Astrocyte of the spinal cord (primary cell): ENCODE measurements at regions not wholly inside any gene's neighbourhood (a gene's known extent, or its start where the extent isn't known, plus 50 kb on each side); places are given as distances from the start of the nearest gene placed in this dataset.
"Not testable (repeated sequence)": the region's sequence is repeated elsewhere in the genome, so short reads cannot be mapped to it uniquely, and the experiment has no call there.

Experiments
- DNase-seq: peaks from one replicate; pipeline ENCODE4 v3.0.0; 2011; ENCODE audit warnings: low read depth, low spot score
- H3K4me3 ChIP-seq: 2 replicates; pipeline ENCODE4 v1.5.1; 2011; ENCODE audit warnings: low read depth, mild to moderate bottlenecking, low read length, moderate library complexity
- in situ Hi-C: cut with HindIII; loops from 2 replicates; pipeline ENCODE4 v1.10.0; 2017; ENCODE audit warnings: low sequenced_read_pairs
- TF ChIP-seq, protein P1 (sequence below): IDR thresholded peaks from 2 replicates; pipeline ENCODE4 v1.5.1; 2012; ENCODE audit warnings: low read depth, mild to moderate bottlenecking, low read length, inconsistent platforms

DNA sequence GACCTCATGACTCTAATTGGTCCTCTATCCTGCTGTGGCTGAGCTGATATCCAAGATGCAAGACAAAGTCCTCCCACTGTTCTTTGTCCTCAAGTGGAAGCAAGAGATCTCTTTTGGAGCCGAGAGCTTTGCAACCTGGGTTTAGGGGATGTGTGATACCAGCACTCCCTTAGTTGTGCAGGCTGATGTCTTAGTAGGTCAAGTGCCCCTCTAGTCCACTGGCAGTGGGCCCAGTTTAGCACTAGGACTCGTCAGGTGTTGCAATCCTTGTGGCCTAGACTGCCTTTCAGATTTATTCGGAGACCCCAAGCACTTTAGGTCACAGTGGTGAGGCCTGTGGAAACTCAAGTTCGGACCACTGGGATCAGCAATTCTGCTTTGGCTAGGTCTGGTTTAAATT, 64.0 kb downstream of the GPRASP3 start:
- no peak overlapping the region for H3K4me3 ChIP-seq
- TF ChIP-seq, protein P1, sequence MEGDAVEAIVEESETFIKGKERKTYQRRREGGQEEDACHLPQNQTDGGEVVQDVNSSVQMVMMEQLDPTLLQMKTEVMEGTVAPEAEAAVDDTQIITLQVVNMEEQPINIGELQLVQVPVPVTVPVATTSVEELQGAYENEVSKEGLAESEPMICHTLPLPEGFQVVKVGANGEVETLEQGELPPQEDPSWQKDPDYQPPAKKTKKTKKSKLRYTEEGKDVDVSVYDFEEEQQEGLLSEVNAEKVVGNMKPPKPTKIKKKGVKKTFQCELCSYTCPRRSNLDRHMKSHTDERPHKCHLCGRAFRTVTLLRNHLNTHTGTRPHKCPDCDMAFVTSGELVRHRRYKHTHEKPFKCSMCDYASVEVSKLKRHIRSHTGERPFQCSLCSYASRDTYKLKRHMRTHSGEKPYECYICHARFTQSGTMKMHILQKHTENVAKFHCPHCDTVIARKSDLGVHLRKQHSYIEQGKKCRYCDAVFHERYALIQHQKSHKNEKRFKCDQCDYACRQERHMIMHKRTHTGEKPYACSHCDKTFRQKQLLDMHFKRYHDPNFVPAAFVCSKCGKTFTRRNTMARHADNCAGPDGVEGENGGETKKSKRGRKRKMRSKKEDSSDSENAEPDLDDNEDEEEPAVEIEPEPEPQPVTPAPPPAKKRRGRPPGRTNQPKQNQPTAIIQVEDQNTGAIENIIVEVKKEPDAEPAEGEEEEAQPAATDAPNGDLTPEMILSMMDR = no peak
- no peak for DNase-seq
- in situ Hi-C loops = no loop called here

DNA sequence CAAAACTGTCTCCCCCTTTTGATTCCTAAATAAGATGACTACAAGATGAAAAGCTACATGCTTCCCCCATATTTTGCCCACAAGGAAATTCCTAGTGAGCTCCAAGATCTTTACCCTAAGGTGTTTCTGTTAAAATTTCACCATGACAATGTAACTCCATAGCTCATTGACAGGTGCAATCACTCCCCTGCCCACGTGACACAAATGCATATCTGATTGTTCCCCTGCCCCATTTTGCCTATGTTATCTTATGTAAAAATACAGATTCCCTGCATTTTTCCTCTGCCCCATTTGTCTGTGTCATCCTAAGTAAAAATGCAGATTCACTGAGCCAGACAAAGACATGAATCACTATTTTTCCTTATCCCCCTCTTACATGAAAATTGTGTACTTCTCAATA, 66.7 kb downstream of the GPRASP3 start:
- in situ Hi-C loops = no loop called here
- DNase-seq = no peak
- TF ChIP-seq, protein P1 = no peak
- no peak overlapping the region for H3K4me3 ChIP-seq

- TF ChIP-seq, protein P1 = no peak
- no peak overlapping the region for H3K4me3 ChIP-seq
- in situ Hi-C loops = no loop called here
- DNase-seq = no peak
Observed at GRCh38 chrX:102808336-102808735, 87.8 kb downstream of the GPRASP3 start.

DNA sequence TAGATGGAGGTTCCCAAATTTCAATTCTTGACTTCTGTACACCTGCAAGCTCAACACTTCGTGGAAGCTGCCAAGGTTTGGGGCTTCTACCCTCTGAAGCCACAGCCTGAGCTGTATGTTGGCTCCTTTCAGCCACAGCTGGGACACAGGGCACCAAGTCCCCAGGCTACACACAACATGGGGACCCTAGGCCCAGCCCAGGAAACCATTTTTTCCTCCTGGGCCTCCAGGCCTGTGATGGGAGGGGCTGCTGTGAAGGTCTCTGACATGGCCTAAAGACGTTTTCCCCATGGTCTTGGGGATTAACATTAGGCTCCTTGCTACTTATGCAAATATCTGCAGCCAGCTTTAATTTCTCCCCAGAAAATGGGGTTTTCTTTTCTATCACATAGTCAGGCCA, 97.7 kb downstream of the GPRASP3 start:
- H3K4me3 ChIP-seq, DNase-seq, in situ Hi-C loops: not testable (repeated sequence)

DNA sequence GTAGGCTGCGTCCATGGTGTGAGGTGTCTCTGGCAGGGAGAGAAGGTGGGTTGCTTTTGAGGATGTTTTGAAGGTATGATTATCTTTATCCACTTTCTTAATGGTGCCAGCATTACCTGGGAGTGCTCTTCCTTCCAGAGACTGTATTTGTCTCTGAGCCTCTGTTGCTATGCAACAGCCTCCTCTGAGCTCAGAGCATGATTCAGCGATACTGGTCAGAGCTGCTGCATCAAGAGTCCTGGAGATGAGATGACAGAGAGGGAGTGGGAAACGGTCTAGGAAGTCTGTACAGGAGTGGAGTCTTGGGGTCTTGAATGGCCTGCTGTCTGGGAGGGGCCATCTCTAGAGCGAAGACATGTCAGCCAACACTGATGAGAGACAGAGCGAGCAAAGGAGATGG, 104.4 kb upstream of the RAB40AL start:
- in situ Hi-C loops = no loop called here
- H3K4me3 ChIP-seq = no peak overlapping the region
- peak; percentile 65 for DNase-seq

GRCh38 chrX:102833136-102833535, 103.9 kb upstream of the RAB40AL start:
- TF ChIP-seq, protein P1 = no peak

More for the DNA sequence above, 104.4 kb upstream of the RAB40AL start:
- TF ChIP-seq, protein P1 = no peak

GRCh38 chrX:102835504-102836146, 101.4 kb upstream of the RAB40AL start:
- no peak overlapping the region for H3K4me3 ChIP-seq
- TF ChIP-seq, protein P1 = peak; percentile 69
- in situ Hi-C loops = no loop called here
- DNase-seq = peak; percentile 46

More at GRCh38 chrX:102833136-102833535, 103.9 kb upstream of the RAB40AL start:
- peak; percentile 13 for DNase-seq
- H3K4me3 ChIP-seq = no peak overlapping the region
- in situ Hi-C loops = no loop called here
